ENCODE measurements at regions not wholly inside any gene's neighbourhood (a gene's known extent, or its start where the extent isn't known, plus 50 kb on each side); places are given as distances from the start of the nearest gene placed in this dataset.

DNA sequence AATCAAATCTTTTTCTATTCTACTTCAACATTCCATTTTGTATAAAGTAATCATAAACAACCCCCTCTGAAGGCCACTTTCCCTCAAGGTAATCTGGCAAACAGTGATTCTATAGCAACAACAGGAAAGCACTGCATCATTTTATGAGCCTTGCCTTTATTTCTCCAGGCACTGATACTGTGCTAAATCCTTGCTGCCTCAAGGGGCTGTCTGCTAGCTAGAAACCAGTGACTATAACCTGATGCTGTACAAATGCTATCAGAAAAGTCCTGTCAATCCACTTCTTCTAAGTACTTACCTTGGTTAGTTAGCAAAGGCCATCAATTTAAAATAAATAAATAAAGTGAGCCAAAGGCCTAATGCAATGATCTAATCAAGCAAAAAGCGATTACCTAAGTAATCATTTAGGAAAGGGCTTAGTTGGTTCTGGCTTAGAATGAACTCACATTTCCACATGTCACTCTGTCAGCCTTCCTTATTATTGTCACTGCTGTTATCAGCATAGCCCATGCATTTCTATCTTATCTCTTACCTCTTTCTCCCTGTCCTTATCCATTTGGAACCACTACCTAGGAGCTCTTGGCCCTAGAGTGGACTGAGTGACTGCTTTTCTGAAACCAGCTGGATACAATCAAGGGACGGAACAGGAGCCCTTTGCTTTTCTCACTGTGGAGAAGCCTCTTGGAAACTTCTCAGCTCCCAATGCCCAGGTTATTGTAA lies 246.1 kb upstream of the MEF2C start:
- Histone ChIP-seq H3K36me3 (no peaks in the 10 kb centered on the region), H3K4me1 (no peaks in the 10 kb centered on the region), H3K4me3 (no peak overlapping the region), H3K9me3 (no peaks in the 10 kb centered on the region), H3K27me3 (no peaks in the 10 kb centered on the region), H3K27ac (no peak overlapping the region)
- no peak for ATAC-seq
- WGBS, 2 donors (ENCODE audit: low coverage in 1 of 2), result 76 to 83% methylated on average over 1 to 2 of the region's 2 CpGs
- no peak for TF ChIP-seq POLR2AphosphoS5 (IDR thresholded peaks at IDR 0.05)
- no peak for TF ChIP-seq EP300 (IDR thresholded peaks at IDR 0.05)
- TF ChIP-seq, protein P1, sequence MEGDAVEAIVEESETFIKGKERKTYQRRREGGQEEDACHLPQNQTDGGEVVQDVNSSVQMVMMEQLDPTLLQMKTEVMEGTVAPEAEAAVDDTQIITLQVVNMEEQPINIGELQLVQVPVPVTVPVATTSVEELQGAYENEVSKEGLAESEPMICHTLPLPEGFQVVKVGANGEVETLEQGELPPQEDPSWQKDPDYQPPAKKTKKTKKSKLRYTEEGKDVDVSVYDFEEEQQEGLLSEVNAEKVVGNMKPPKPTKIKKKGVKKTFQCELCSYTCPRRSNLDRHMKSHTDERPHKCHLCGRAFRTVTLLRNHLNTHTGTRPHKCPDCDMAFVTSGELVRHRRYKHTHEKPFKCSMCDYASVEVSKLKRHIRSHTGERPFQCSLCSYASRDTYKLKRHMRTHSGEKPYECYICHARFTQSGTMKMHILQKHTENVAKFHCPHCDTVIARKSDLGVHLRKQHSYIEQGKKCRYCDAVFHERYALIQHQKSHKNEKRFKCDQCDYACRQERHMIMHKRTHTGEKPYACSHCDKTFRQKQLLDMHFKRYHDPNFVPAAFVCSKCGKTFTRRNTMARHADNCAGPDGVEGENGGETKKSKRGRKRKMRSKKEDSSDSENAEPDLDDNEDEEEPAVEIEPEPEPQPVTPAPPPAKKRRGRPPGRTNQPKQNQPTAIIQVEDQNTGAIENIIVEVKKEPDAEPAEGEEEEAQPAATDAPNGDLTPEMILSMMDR (IDR thresholded peaks at IDR 0.05), result no peak
- no peak for TF ChIP-seq POLR2A (IDR thresholded peaks at IDR 0.05)

DNA sequence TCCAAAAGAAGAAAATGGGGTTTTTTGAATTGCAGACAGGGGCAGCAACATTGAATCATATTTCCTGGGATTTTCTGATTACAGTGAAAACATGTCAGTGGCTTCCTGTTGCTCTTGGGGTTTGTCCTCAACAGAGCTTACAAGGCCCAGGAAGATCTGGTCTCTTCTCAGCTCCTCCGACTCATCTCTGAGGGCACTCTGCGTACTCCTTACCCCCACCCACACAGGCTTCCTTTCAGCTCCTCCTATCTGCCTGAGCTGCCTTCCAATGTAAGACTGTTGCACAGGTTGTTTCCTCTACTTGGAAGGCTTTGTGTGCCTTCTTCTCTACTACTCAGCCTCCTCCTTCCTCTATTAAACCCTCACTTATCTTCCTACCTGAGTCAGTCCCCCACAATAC lies 245.1 kb upstream of the MEF2C start:
- Histone ChIP-seq H3K4me3 (no peak overlapping the region), H3K9me3 (no peaks in the 10 kb centered on the region), H3K27ac (no peak overlapping the region), H3K36me3 (no peaks in the 10 kb centered on the region), H3K4me1 (no peaks in the 10 kb centered on the region), H3K27me3 (no peaks in the 10 kb centered on the region)
- no peak for TF ChIP-seq EP300 (IDR thresholded peaks at IDR 0.05)
- no peak for TF ChIP-seq POLR2A (IDR thresholded peaks at IDR 0.05)
- TF ChIP-seq, protein P1 (IDR thresholded peaks at IDR 0.05), result no peak
- no peak for TF ChIP-seq POLR2AphosphoS5 (IDR thresholded peaks at IDR 0.05)
- no peak for ATAC-seq
- 89 to 93% methylated on average over 2 of the region's 2 CpGs for WGBS, 2 donors (ENCODE audit: low coverage in 1 of 2)

DNA sequence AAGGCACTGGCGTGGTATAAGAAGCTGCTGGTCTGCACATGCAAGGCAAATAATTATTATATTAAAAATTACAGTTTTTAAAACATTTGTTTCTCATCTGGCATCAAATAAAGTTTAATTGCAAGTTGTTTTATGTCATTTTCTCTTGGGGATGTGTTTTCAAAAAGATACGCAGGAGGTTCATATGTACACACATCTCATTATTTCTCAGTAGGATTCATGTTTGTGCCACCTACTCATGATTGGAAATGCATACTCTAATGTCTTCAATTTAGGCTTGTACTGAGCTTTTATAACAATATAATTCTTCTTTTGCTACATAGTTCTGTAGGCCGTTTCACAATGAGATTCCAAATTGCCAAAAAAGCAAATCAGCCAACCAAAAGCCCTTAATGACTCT lies 244.2 kb upstream of the MEF2C start:
- TF ChIP-seq POLR2AphosphoS5 (IDR thresholded peaks at IDR 0.05), result no peak
- TF ChIP-seq, protein P1 (IDR thresholded peaks at IDR 0.05), result no peak
- TF ChIP-seq POLR2A (IDR thresholded peaks at IDR 0.05), result no peak
- TF ChIP-seq EP300 (IDR thresholded peaks at IDR 0.05), result no peak
- Histone ChIP-seq H3K27ac (no peak overlapping the region), H3K27me3 (no peaks in the 10 kb centered on the region), H3K36me3 (no peaks in the 10 kb centered on the region), H3K4me1 (no peaks in the 10 kb centered on the region), H3K4me3 (no peak overlapping the region), H3K9me3 (no peaks in the 10 kb centered on the region)
- no peak for ATAC-seq
- 79 to 90% methylated on average over 3 of the region's 3 CpGs for WGBS, 2 donors (ENCODE audit: low coverage in 1 of 2)

DNA sequence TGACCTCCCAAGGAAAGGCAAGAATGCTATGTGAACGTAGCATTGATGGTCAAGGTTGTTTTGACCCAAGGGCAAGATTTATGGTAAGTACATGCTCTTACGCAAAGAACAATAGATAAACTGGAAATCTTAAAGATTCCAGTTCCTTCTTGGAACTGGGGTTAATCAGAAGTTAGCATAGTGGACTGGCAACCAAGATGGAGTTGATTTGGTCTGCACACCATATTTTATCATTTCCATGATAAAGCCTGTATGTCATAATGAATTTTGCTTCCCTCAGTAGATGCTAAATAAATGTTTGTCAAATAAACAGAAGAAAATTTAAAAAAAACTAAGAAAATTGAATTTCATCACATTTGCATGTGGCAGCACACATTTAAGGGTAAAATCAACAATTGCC lies 242.4 kb upstream of the MEF2C start:
- Histone ChIP-seq H3K27me3 (no peaks in the 10 kb centered on the region), H3K4me3 (no peak overlapping the region), H3K36me3 (no peaks in the 10 kb centered on the region), H3K9me3 (no peaks in the 10 kb centered on the region), H3K4me1 (no peaks in the 10 kb centered on the region), H3K27ac (no peak overlapping the region)
- ATAC-seq, result no peak
- 96 to 100% methylated on average over 2 of the region's 2 CpGs for WGBS, 2 donors (ENCODE audit: low coverage in 1 of 2)
- TF ChIP-seq EP300 (IDR thresholded peaks at IDR 0.05), result no peak
- TF ChIP-seq POLR2A (IDR thresholded peaks at IDR 0.05), result no peak
- no peak for TF ChIP-seq POLR2AphosphoS5 (IDR thresholded peaks at IDR 0.05)
- TF ChIP-seq, protein P1 (IDR thresholded peaks at IDR 0.05), result no peak

DNA sequence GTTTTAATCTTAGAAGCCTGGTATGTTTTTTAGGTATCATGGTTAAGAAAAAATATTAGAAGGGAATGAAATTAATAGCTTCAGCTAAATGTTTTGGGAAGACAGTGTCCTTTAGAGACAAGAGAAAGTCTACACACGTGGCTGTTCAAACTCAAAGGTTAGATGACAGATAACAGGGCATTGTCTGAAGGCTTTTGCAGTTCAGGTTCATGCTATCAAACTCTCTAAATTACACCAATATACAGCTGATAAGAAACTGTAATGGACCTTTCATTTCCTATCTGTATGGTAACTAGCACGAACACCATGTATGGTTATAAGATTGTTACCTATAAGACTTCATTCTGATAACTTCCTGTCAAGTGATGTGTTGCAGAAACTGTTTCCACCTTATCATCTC lies 240.6 kb upstream of the MEF2C start:
- no peaks in the 10 kb centered on the region for H3K4me1 ChIP-seq
- no peaks in the 10 kb centered on the region for H3K36me3 ChIP-seq
- H3K4me3 ChIP-seq, result no peak overlapping the region
- H3K27ac ChIP-seq, result no peak overlapping the region
- H3K27me3 ChIP-seq, result no peaks in the 10 kb centered on the region
- no peak for ATAC-seq
- 82 to 90% methylated on average over 2 of the region's 2 CpGs for WGBS, 2 donors (ENCODE audit: low coverage in 1 of 2)
- H3K9me3 ChIP-seq, result no peaks in the 10 kb centered on the region
- no peak for TF ChIP-seq POLR2A (IDR thresholded peaks at IDR 0.05)
- TF ChIP-seq, protein P1 (IDR thresholded peaks at IDR 0.05), result no peak
- no peak for TF ChIP-seq EP300 (IDR thresholded peaks at IDR 0.05)
- TF ChIP-seq POLR2AphosphoS5 (IDR thresholded peaks at IDR 0.05), result no peak
